Keratinocyte (primary cell): ENCODE measurements at regions not wholly inside any gene's neighbourhood (a gene's known extent, or its start where the extent isn't known, plus 50 kb on each side); places are given as distances from the start of the nearest gene placed in this dataset.

Source experiments
- EZH2 ChIP-seq: IDR thresholded peaks from one replicate; pipeline ENCODE4 v1.6.1; 2012; ENCODE audit warnings: inconsistent platforms, mild to moderate bottlenecking, low read length, moderate library complexity
- TF ChIP-seq, protein P1 (sequence below), 3 experiments: IDR thresholded peaks in 1 of 3; conservative IDR thresholded peaks in 1 of 3; optimal IDR thresholded peaks in 1 of 3; 2 replicates in 2 of 3; 3 replicates in 1 of 3; pipeline versions ENCODE3 to v1.5.1; 2011; ENCODE audit warnings: low read length in 3 of 3, mild to moderate bottlenecking in 3 of 3, moderate library complexity in 2 of 3, control low read depth in 1 of 3, inconsistent platforms in 1 of 3; ENCODE audit not compliant: insufficient read depth in 2 of 3; ENCODE audit errors: extremely low read depth in 1 of 3

GRCh38 chr11:50246183-50246582 lies 213.5 kb downstream of the OR4C45 start:
- TF ChIP-seq, protein P1, sequence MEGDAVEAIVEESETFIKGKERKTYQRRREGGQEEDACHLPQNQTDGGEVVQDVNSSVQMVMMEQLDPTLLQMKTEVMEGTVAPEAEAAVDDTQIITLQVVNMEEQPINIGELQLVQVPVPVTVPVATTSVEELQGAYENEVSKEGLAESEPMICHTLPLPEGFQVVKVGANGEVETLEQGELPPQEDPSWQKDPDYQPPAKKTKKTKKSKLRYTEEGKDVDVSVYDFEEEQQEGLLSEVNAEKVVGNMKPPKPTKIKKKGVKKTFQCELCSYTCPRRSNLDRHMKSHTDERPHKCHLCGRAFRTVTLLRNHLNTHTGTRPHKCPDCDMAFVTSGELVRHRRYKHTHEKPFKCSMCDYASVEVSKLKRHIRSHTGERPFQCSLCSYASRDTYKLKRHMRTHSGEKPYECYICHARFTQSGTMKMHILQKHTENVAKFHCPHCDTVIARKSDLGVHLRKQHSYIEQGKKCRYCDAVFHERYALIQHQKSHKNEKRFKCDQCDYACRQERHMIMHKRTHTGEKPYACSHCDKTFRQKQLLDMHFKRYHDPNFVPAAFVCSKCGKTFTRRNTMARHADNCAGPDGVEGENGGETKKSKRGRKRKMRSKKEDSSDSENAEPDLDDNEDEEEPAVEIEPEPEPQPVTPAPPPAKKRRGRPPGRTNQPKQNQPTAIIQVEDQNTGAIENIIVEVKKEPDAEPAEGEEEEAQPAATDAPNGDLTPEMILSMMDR (optimal IDR thresholded peaks at IDR 0.05 in 1 of 3, IDR thresholded peaks at IDR 0.05 in 1 of 3, conservative IDR thresholded peaks at IDR 0.05 in 1 of 3; ENCODE audit: extremely low read depth in 1 of 3, insufficient read depth in 2 of 3, low read length in 3 of 3): no peak
- TF ChIP-seq EZH2: no peak
